BLaER1 (cell line): ENCODE measurements at regions not wholly inside any gene's neighbourhood (a gene's known extent, or its start where the extent isn't known, plus 50 kb on each side); places are given as distances from the start of the nearest gene placed in this dataset.

Source experiments
- H3K27ac ChIP-seq: shearing (Covaris generic); formaldehyde crosslinking; 2 replicates; pipeline ENCODE4 v1.8.1; 2022
- H3K27me3 ChIP-seq: shearing (Covaris generic); formaldehyde crosslinking; 2 replicates; pipeline ENCODE4 v1.8.1; 2022
- H3K36me3 ChIP-seq: shearing (Covaris generic); formaldehyde crosslinking; 2 replicates; pipeline ENCODE4 v1.8.1; 2022
- H3K4me1 ChIP-seq: shearing (Covaris generic); formaldehyde crosslinking; 2 replicates; pipeline ENCODE4 v1.8.1; 2022
- H3K4me2 ChIP-seq: shearing (Covaris generic); formaldehyde crosslinking; 2 replicates; pipeline ENCODE4 v1.8.1; 2022
- H3K4me3 ChIP-seq: shearing (Covaris generic); formaldehyde crosslinking; 2 replicates; pipeline ENCODE4 v1.8.1; 2022
- H3K9ac ChIP-seq: shearing (Covaris generic); formaldehyde crosslinking; 2 replicates; pipeline ENCODE4 v1.8.1; 2022
- H3K9me3 ChIP-seq: shearing (Covaris generic); formaldehyde crosslinking; 2 replicates; pipeline ENCODE4 v1.8.1; 2022
- H4K20me1 ChIP-seq: shearing (Covaris generic); formaldehyde crosslinking; 2 replicates; pipeline ENCODE4 v1.8.1; 2022
- Cebpa-rat ChIP-seq: shearing (Covaris generic); IDR thresholded peaks from 2 replicates; pipeline ENCODE4 v1.8.1; 2022

DNA sequence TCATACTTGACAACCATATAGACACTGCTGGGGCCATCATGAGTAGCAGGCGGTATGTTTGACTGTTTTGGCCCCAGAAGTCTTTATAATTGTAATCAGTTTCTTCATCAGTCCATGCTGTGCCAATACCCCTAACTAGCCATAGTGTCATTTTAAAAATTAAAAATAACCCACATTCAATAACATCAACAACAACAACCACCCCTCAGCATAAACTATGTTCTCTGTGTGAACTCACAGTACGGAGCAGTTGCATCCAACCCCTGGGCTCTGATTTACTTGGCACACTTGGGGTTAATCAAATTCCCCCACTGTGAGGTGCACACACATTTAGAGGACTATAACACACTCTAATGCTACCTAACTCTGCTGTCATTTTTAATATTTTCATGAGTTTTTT lies 553.7 kb downstream of the USP25 start:
- no peaks in the 10 kb centered on the region for H3K27me3 ChIP-seq
- no peaks in the 10 kb centered on the region for H4K20me1 ChIP-seq
- no peak for TF ChIP-seq Cebpa-rat
- no peaks in the 10 kb centered on the region for H3K4me1 ChIP-seq
- H3K4me2 ChIP-seq = no peak overlapping the region
- no peak overlapping the region for H3K9ac ChIP-seq
- H3K9me3 ChIP-seq = no peaks in the 10 kb centered on the region
- H3K36me3 ChIP-seq = no peaks in the 10 kb centered on the region
- H3K4me3 ChIP-seq = no peak overlapping the region
- H3K27ac ChIP-seq = no peak overlapping the region

DNA sequence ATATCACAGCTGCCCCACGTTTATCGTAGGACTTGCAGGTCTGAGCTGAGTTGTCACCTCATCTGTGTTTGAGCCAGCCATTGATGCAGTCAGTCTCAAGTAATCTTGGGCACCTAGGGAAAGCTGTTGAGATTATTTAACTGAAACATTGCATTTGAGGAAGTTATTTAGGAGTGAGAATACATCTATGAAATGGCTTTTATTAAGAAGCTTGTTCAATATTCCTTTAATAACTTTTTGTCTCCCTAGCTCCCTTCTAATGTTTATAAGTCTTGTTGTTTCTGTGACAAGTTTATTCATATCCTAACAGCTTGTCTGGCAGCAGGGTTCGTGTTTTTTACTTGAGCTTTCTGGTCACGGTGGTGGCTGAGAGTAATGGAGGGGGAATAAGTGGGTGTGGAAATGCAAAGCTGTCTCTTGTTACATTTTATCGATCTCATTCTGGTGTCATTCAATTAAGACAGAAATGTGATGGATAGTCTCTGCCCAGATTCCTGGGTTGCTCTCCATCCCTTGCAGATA lies 555.9 kb downstream of the USP25 start:
- TF ChIP-seq Cebpa-rat = no peak
- H4K20me1 ChIP-seq = no peaks in the 10 kb centered on the region
- no peak overlapping the region for H3K27ac ChIP-seq
- no peaks in the 10 kb centered on the region for H3K9me3 ChIP-seq
- no peak overlapping the region for H3K9ac ChIP-seq
- no peak overlapping the region for H3K4me3 ChIP-seq
- no peaks in the 10 kb centered on the region for H3K27me3 ChIP-seq
- no peaks in the 10 kb centered on the region for H3K4me1 ChIP-seq
- H3K36me3 ChIP-seq = no peaks in the 10 kb centered on the region
- no peak overlapping the region for H3K4me2 ChIP-seq

DNA sequence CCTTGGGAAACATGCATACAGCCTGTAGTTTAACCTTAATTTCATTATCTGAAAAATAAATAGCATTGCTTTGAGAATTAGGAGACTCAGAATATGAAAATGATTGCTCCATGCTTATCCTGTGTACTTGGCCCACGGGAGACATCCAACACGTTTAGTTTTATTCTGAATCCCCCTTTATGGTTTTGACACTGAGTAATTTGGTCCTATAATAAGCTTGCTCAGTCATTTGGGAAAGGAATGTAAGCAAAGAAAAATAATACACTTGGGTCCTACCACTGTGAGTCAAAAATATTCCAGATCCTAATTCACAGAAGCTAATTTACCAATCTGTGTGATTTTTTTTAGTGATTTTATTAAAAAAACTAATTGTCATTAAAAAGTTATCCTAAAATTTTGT lies 557.3 kb downstream of the USP25 start:
- Histone ChIP-seq H3K9me3 (no peaks in the 10 kb centered on the region), H3K36me3 (no peaks in the 10 kb centered on the region), H3K27ac (no peak overlapping the region), H4K20me1 (no peaks in the 10 kb centered on the region), H3K4me2 (no peak overlapping the region), H3K9ac (no peak overlapping the region), H3K4me3 (no peak overlapping the region), H3K27me3 (no peaks in the 10 kb centered on the region), H3K4me1 (no peaks in the 10 kb centered on the region)
- no peak for TF ChIP-seq Cebpa-rat

DNA sequence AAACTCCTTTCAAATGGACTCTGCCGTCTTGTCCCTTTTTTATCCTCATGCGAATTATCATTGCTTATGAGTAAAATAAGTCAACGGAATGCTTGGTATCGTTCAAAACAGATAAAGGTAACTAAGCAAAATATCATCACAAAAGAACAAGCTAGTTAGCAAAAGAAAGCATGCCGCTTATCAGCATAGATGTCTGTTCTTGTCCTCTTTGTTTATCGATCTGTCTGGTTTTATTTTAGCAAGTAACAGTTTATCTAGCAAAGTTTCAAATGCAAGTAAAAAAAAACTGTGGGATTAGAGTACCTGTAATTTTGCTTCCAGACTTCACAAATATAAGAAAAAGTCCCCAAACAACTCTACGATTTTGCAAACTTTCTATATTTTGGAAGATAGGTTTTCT lies 561.5 kb downstream of the USP25 start:
- no peak for TF ChIP-seq Cebpa-rat

DNA sequence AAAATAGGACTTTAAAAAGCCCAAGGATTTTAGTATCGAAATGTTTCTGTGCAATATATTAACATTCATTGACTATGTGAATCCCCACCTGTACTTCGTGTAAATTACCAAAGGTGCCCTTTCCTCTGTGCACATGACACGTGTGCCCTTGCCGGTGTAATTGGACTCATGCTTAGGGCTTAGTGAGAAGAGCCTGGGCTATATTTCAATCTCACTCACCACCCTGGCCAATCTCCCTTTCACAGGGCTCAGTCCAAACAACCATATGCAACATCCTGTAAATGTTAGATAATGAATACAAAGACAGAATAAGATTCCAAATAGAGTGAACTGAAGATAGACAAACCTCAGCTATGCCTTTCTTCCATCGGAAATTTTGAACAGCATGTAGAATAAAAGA lies 564.3 kb downstream of the USP25 start:
- Histone ChIP-seq H3K9ac (no peak overlapping the region), H3K4me3 (no peak overlapping the region), H3K9me3 (no peaks in the 10 kb centered on the region), H3K4me1 (no peaks in the 10 kb centered on the region), H3K27ac (no peak overlapping the region), H3K27me3 (no peaks in the 10 kb centered on the region), H3K4me2 (no peak overlapping the region), H3K36me3 (no peaks in the 10 kb centered on the region), H4K20me1 (no peaks in the 10 kb centered on the region)
- TF ChIP-seq Cebpa-rat = no peak

More for the DNA sequence above, 561.5 kb downstream of the USP25 start:
- H3K4me1 ChIP-seq = no peaks in the 10 kb centered on the region
- no peaks in the 10 kb centered on the region for H3K9me3 ChIP-seq
- no peak overlapping the region for H3K9ac ChIP-seq
- no peaks in the 10 kb centered on the region for H3K27me3 ChIP-seq
- H3K27ac ChIP-seq = no peak overlapping the region
- no peaks in the 10 kb centered on the region for H3K36me3 ChIP-seq
- H3K4me2 ChIP-seq = no peak overlapping the region
- no peak overlapping the region for H3K4me3 ChIP-seq
- H4K20me1 ChIP-seq = no peaks in the 10 kb centered on the region

DNA sequence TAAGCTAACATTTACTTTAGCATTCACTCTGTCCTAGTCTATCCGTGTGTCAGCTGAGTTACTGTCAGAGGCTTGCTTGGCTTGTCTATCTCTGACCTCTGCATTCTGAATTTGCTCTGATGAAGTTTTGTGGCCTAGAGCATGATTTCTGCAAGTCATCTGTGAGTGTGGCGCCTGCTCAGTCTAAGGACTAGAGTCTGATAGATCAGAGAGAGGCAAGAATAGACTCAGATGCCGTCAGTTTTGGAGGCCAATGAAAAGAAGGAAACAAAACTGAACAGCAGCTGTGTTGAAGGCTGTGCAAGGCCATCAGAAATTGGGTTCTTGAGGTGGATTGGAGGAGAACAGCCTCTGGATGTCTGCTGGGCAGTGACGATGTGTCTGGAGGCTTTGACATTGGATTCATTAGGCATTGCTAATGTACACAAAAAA lies 573.1 kb downstream of the USP25 start:
- no peaks in the 10 kb centered on the region for H3K27me3 ChIP-seq
- H3K4me3 ChIP-seq = no peak overlapping the region
- H3K9me3 ChIP-seq = no peaks in the 10 kb centered on the region
- no peaks in the 10 kb centered on the region for H3K36me3 ChIP-seq
- H3K4me1 ChIP-seq = no peaks in the 10 kb centered on the region
- H3K27ac ChIP-seq = no peak overlapping the region
- H4K20me1 ChIP-seq = no peaks in the 10 kb centered on the region
- no peak overlapping the region for H3K9ac ChIP-seq
- no peak for TF ChIP-seq Cebpa-rat
- no peak overlapping the region for H3K4me2 ChIP-seq

DNA sequence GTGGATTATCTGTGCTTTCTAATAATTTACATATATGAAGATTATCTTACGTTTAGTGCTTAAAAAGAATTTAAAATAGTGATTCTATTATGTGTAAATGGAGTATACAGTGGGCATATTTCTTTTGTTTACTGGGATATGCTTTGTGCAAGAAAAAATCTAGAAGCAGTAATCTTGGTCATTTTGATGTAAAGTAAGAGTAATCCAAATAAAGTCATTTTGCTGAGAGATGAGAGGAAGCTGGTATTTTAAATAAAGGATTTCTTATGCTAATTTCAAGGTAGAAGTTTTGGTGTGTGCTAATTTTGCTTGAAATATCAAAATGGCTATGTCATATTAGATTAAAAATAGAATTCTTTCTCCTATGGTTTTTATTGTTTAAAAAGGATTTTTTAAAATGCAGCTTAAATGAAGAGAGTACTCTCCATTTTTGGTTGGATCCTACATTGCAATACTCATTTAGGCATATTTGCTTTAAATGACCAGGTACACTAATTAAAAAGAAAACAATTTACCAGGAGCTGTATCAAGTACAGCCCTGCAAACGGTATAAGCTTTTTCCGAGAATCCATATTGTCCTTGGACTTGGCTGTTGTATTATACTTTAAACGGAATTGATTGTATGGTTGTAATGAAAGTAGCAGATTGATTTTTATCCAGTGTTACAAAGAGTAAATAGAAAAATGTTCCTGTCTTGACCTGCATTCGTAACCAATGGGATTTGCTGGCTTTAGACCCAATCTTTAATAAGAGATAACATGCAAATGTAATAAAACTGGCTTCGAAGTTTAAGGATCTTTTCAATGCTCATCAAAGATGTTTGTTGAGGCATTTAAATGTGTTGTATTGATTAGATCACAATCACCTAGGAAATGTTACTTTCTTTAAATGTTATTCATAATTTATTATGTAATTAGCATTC lies 574.7 kb downstream of the USP25 start:
- Histone ChIP-seq H3K27me3 (no peaks in the 10 kb centered on the region), H3K4me3 (no peak overlapping the region), H3K9ac (no peak overlapping the region), H3K27ac (no peak overlapping the region), H4K20me1 (no peaks in the 10 kb centered on the region), H3K9me3 (no peaks in the 10 kb centered on the region), H3K36me3 (no peaks in the 10 kb centered on the region), H3K4me2 (no peak overlapping the region), H3K4me1 (no peaks in the 10 kb centered on the region)
- TF ChIP-seq Cebpa-rat = no peak

DNA sequence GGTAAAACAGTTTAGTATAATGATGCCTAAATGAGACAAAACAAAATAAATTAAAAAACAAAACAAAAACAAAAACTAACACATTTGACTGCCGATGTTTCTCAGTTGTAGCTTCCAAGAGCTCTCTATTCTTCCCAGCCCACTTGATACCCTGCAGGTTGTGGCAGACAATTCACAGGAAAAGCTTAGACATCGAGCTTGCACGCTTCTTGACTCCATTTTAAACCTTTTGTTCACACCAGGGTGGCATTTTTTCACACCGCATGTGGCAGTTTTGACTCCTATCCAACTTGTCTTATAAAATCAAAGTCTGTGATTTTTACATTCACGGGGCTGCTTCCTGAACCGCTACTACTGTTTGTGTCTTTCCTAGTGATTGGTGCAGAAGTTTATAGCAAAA lies 575.9 kb downstream of the USP25 start:
- H4K20me1 ChIP-seq = no peaks in the 10 kb centered on the region
- H3K9ac ChIP-seq = no peak overlapping the region
- H3K27me3 ChIP-seq = no peaks in the 10 kb centered on the region
- H3K27ac ChIP-seq = no peak overlapping the region
- no peaks in the 10 kb centered on the region for H3K4me1 ChIP-seq
- TF ChIP-seq Cebpa-rat = no peak
- no peaks in the 10 kb centered on the region for H3K36me3 ChIP-seq
- no peak overlapping the region for H3K4me3 ChIP-seq
- no peak overlapping the region for H3K4me2 ChIP-seq
- no peaks in the 10 kb centered on the region for H3K9me3 ChIP-seq

DNA sequence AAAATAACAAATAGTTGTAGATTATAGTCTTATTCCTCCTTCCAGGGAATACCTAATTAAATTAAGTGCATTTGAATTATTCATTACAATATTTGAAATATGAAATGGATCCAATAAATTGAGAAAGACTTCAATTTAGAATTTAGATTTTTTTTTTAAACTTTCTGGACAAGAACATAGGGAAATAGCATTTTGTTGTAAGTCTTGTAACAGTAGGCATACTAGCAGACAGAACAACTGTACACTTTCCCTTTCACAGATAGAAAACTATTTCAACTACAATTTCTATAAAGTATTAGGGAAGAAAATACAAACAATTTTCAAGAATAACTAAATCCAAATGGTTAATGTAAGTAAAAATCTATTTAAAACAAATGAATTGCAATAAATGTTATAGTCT lies 577.5 kb downstream of the USP25 start:
- Histone ChIP-seq H3K27ac (no peak overlapping the region), H3K27me3 (no peaks in the 10 kb centered on the region), H3K4me3 (no peak overlapping the region), H3K36me3 (no peaks in the 10 kb centered on the region), H3K9ac (no peak overlapping the region), H4K20me1 (no peaks in the 10 kb centered on the region), H3K9me3 (no peaks in the 10 kb centered on the region), H3K4me1 (no peaks in the 10 kb centered on the region), H3K4me2 (no peak overlapping the region)
- no peak for TF ChIP-seq Cebpa-rat

DNA sequence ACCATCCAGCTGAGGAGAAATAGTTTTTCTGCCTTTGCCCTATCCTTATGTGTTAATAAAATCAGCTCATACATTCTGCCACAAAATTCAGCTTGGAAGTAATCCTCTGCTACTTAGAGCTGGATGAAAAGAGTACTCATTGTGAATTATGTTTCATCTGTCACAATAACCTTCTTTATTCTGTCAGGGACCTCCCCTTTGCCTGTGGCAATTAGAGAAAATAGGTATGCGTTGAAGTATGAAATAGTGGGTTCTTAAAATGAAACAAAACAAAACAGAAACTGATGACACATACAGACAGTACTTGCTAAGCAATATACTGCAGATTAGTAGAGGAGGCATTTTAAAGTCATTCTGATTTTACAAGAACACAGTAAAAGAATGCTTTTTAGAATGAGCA lies 578.5 kb downstream of the USP25 start:
- Histone ChIP-seq H3K9me3 (no peaks in the 10 kb centered on the region), H3K4me1 (no peaks in the 10 kb centered on the region), H3K4me2 (no peak overlapping the region), H3K27ac (no peak overlapping the region), H4K20me1 (no peaks in the 10 kb centered on the region), H3K4me3 (no peak overlapping the region), H3K9ac (no peak overlapping the region), H3K27me3 (no peaks in the 10 kb centered on the region), H3K36me3 (no peaks in the 10 kb centered on the region)
- no peak for TF ChIP-seq Cebpa-rat
